HEK293T (cell line): ENCODE measurements at regions not wholly inside any gene's neighbourhood (a gene's known extent, or its start where the extent isn't known, plus 50 kb on each side); places are given as distances from the start of the nearest gene placed in this dataset.

Source experiments
- CTCF ChIA-PET: fragments of 350-600 bp; formaldehyde crosslinking; extraction: SDS; loops from one replicate; lab custom pipeline; 2021; ENCODE audit warnings: antibody characterized with exemption, inconsistent platforms; lab: Yijun Ruan, JAX
- POLR2A ChIA-PET: fragments of 350-600 bp; formaldehyde crosslinking; extraction: SDS; loops from one replicate; lab custom pipeline; 2020; ENCODE audit warnings: antibody characterized with exemption, inconsistent platforms; lab: Yijun Ruan, JAX
- DNase-seq: peaks from one replicate; pipeline ENCODE4 v3.0.0; 2012; ENCODE audit warnings: mixed read lengths; ENCODE audit errors: extremely low spot score
- ARNT ChIP-seq: fragments of 450-650 bp; IDR thresholded peaks from 2 replicates; pipeline ENCODE4 v1.6.1; 2017; ENCODE audit warnings: mild to moderate bottlenecking
- BHLHE40 ChIP-seq: fragments of 450-650 bp; IDR thresholded peaks from 2 replicates; pipeline ENCODE4 v1.6.1; 2016; ENCODE audit warnings: mild to moderate bottlenecking, moderate library complexity, borderline replicate concordance
- CTBP1 ChIP-seq: fragments of 450-650 bp; IDR thresholded peaks from 2 replicates; pipeline ENCODE4 v1.6.1; 2016; ENCODE audit warnings: borderline replicate concordance
- ELF4 ChIP-seq: fragments of 450-650 bp; IDR thresholded peaks from 2 replicates; pipeline ENCODE4 v1.6.1; 2017; ENCODE audit warnings: antibody characterized with exemption
- FOXA1 ChIP-seq: fragments of 450-650 bp; IDR thresholded peaks from 2 replicates; pipeline ENCODE4 v1.6.1; 2016; ENCODE audit warnings: mild to moderate bottlenecking
- FOXK2 ChIP-seq: fragments of 450-650 bp; IDR thresholded peaks from 2 replicates; pipeline ENCODE4 v1.6.1; 2016; ENCODE audit warnings: mild to moderate bottlenecking
- FOXM1 ChIP-seq: fragments of 450-650 bp; IDR thresholded peaks from 2 replicates; pipeline ENCODE4 v1.6.1; 2017; ENCODE audit warnings: mild to moderate bottlenecking, borderline replicate concordance
- HDGF ChIP-seq: fragments of 450-650 bp; IDR thresholded peaks from 2 replicates; pipeline ENCODE4 v1.6.1; 2017; ENCODE audit warnings: antibody characterized with exemption, borderline replicate concordance
- L3MBTL2 ChIP-seq: fragments of 450-650 bp; conservative IDR thresholded peaks from 2 replicates; pipeline ENCODE4 v1.6.1; 2016; ENCODE audit warnings: mild to moderate bottlenecking
- LEF1 ChIP-seq: fragments of 450-650 bp; IDR thresholded peaks from 2 replicates; pipeline ENCODE4 v1.6.1; 2017; ENCODE audit warnings: mild to moderate bottlenecking, borderline replicate concordance
- NFRKB ChIP-seq: fragments of 450-650 bp; IDR thresholded peaks from 2 replicates; pipeline ENCODE4 v1.6.1; 2016; ENCODE audit warnings: mild to moderate bottlenecking, moderate library complexity
- PKNOX1 ChIP-seq: fragments of 450-650 bp; IDR thresholded peaks from 2 replicates; pipeline ENCODE4 v1.6.1; 2016
- SP1 ChIP-seq: fragments of 450-650 bp; IDR thresholded peaks from 2 replicates; pipeline ENCODE4 v1.6.1; 2017
- SUZ12 ChIP-seq: fragments of 450-650 bp; IDR thresholded peaks from 2 replicates; pipeline ENCODE4 v1.6.1; 2016; ENCODE audit warnings: mild to moderate bottlenecking
- TARDBP ChIP-seq: fragments of 450-650 bp; IDR thresholded peaks from 2 replicates; pipeline ENCODE4 v1.6.1; 2016
- ZNF384 ChIP-seq: fragments of 450-650 bp; IDR thresholded peaks from 2 replicates; pipeline ENCODE4 v1.6.1; 2016

- CTCF ChIA-PET: no interaction called here
- no peak for DNase-seq
- POLR2A ChIA-PET: no interaction called here
- TF ChIP-seq FOXA1: no peak
- TF ChIP-seq TARDBP: no peak
- TF ChIP-seq SUZ12: no peak
- no peak for TF ChIP-seq PKNOX1
- no peak for TF ChIP-seq L3MBTL2
- no peak for TF ChIP-seq FOXK2
Observed at GRCh38 chr2:239526038-239526437, 125.2 kb upstream of the HDAC4 start.

- DNase-seq: no peak
- TF ChIP-seq SP1 (no peak), ELF4 (no peak), CTBP1 (no peak), FOXK2 (no peak), BHLHE40 (no peak), L3MBTL2 (no peak), SUZ12 (no peak), HDGF (no peak), ZNF384 (no peak), TARDBP (no peak), LEF1 (no peak), FOXM1 (no peak)
- ChIA-PET POLR2A (no interaction called here), CTCF (interaction anchor here (0.7 kb wide), 1 partner anchor 1235 kb away, joined by 3 read pairs; no protein-coding TSS in a partner anchor)
Observed at GRCh38 chr2:239523954-239524330, 123.1 kb upstream of the HDAC4 start.

- TF ChIP-seq SP1 (no peak), FOXK2 (no peak), FOXA1 (no peak), FOXM1 (no peak), LEF1 (no peak), CTBP1 (no peak), NFRKB (no peak), TARDBP (no peak), L3MBTL2 (no peak), ARNT (no peak), BHLHE40 (no peak), PKNOX1 (no peak)
- CTCF ChIA-PET: interaction anchor here (0.7 kb wide), 1 partner anchor 1234 kb away, joined by 3 read pairs; no protein-coding TSS in a partner anchor
- POLR2A ChIA-PET: no interaction called here
- no peak for DNase-seq
Observed at GRCh38 chr2:239523147-239523953, 122.5 kb upstream of the HDAC4 start.

- TF ChIP-seq ELF4 (no peak), NFRKB (no peak), CTBP1 (no peak), BHLHE40 (no peak), ZNF384 (no peak), FOXA1 (no peak), SP1 (no peak), L3MBTL2 (no peak), PKNOX1 (no peak), LEF1 (no peak), FOXM1 (no peak), TARDBP (no peak), HDGF (no peak), SUZ12 (no peak), FOXK2 (no peak), ARNT (no peak)
- no peak for DNase-seq
- ChIA-PET POLR2A (no interaction called here), CTCF (no interaction called here)
Observed at GRCh38 chr2:239522740-239523119, 121.9 kb upstream of the HDAC4 start.

- no peak for TF ChIP-seq FOXA1
- TF ChIP-seq SUZ12: no peak
- no peak for TF ChIP-seq TARDBP
- no peak for TF ChIP-seq FOXK2
- TF ChIP-seq HDGF: no peak
- no peak for TF ChIP-seq FOXM1
- no peak for TF ChIP-seq ELF4
- no peak for TF ChIP-seq SP1
- no peak for TF ChIP-seq PKNOX1
- no peak for TF ChIP-seq L3MBTL2
- ChIA-PET CTCF (no interaction called here), POLR2A (no interaction called here)
- DNase-seq: no peak
Observed at GRCh38 chr2:239522002-239522739, 121.4 kb upstream of the HDAC4 start.
